PFSK-1 (cell line): ENCODE measurements at regions not wholly inside any gene's neighbourhood (a gene's known extent, or its start where the extent isn't known, plus 50 kb on each side); places are given as distances from the start of the nearest gene placed in this dataset.

Source experiments
- FOXP2 ChIP-seq: optimal IDR thresholded peaks from 2 replicates; pipeline ENCODE3; 2011; ENCODE audit warnings: borderline replicate concordance, control low read depth, inconsistent platforms; ENCODE audit not compliant: insufficient read depth; ENCODE audit errors: extremely low read length, extremely low read depth
- POLR2AphosphoS5 ChIP-seq: IDR thresholded peaks from 2 replicates; pipeline ENCODE4 v1.6.1; 2012; ENCODE audit warnings: low read depth, mild to moderate bottlenecking, control low read depth, low read length, moderate library complexity
- SIN3A ChIP-seq: IDR thresholded peaks from 2 replicates; pipeline ENCODE4 v1.6.1; 2012; ENCODE audit warnings: mild to moderate bottlenecking, low read length, moderate library complexity, borderline replicate concordance; ENCODE audit not compliant: insufficient read depth
- TAF1 ChIP-seq: IDR thresholded peaks from 2 replicates; pipeline ENCODE4 v1.6.1; 2012; ENCODE audit warnings: low read length, control low read depth, borderline replicate concordance; ENCODE audit not compliant: insufficient read depth
- TF ChIP-seq, protein P1 (sequence below), 2 experiments: IDR thresholded peaks; 2 replicates each; pipeline versions ENCODE4 v1.6.1 to v1.8.0; 2011 to 2012; ENCODE audit warnings: low read depth in 2 of 2, low read length in 2 of 2, control low read depth in 1 of 2, inconsistent platforms in 1 of 2, mild to moderate bottlenecking in 1 of 2, moderate library complexity in 1 of 2; ENCODE audit not compliant: insufficient read depth in 1 of 2

DNA sequence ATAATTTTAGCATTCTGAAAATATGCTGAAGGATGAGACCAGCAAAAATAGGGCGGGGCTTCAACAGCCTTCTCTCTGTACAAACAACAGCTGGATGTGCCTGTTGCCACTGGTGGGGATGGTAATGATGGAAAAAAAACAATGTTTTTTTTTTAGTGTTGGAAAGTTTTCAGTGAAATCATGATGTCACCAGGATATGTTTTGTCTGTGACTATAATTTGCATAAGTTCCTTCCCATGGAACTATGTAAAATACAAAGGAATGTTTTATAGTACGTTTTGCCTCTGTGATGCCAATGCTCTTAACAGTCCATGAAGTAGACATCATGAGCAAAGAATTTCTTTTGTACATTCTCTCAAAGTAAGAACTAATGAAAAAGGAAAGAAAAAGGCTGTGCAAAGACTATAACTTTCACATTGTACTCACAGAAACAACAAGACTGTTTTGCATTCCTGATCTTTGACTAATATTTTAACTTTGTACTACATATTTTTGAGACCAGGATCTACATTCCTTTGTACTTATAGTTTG is 589.7 kb downstream of the SPRY1 start:
- TF ChIP-seq, protein P1, sequence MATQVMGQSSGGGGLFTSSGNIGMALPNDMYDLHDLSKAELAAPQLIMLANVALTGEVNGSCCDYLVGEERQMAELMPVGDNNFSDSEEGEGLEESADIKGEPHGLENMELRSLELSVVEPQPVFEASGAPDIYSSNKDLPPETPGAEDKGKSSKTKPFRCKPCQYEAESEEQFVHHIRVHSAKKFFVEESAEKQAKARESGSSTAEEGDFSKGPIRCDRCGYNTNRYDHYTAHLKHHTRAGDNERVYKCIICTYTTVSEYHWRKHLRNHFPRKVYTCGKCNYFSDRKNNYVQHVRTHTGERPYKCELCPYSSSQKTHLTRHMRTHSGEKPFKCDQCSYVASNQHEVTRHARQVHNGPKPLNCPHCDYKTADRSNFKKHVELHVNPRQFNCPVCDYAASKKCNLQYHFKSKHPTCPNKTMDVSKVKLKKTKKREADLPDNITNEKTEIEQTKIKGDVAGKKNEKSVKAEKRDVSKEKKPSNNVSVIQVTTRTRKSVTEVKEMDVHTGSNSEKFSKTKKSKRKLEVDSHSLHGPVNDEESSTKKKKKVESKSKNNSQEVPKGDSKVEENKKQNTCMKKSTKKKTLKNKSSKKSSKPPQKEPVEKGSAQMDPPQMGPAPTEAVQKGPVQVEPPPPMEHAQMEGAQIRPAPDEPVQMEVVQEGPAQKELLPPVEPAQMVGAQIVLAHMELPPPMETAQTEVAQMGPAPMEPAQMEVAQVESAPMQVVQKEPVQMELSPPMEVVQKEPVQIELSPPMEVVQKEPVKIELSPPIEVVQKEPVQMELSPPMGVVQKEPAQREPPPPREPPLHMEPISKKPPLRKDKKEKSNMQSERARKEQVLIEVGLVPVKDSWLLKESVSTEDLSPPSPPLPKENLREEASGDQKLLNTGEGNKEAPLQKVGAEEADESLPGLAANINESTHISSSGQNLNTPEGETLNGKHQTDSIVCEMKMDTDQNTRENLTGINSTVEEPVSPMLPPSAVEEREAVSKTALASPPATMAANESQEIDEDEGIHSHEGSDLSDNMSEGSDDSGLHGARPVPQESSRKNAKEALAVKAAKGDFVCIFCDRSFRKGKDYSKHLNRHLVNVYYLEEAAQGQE (IDR thresholded peaks at IDR 0.05; ENCODE audit: insufficient read depth in 1 of 2, low read depth in 2 of 2, low read length in 2 of 2): no peak

DNA sequence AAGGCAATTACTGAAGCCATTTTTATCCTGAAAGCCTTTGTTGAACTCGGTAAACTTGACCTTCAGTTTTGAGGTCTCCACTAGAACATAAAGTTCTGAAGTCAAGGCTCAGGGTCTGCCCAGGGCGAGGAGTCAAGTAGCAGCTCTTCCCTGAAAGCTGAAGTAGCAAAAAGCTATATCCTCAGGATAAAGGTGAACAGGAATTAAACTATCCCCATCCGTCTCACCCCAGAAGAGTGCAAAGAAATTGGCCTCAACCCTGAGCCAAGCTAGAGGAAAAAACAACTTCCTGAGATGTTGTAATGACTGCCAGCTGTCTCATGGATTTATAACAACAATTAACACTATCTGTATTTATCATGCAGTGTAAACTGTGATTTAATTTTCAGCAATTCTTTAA is 590.8 kb downstream of the SPRY1 start:
- TF ChIP-seq, protein P1 (IDR thresholded peaks at IDR 0.05; ENCODE audit: insufficient read depth in 1 of 2, low read depth in 2 of 2, low read length in 2 of 2): no peak
- TF ChIP-seq TAF1: no peak
- TF ChIP-seq SIN3A: no peak
- TF ChIP-seq FOXP2: no peak
- no peak for TF ChIP-seq POLR2AphosphoS5

- TF ChIP-seq TAF1: no peak
- TF ChIP-seq POLR2AphosphoS5: no peak
- TF ChIP-seq FOXP2: no peak
Measured at GRCh38 chr4:123990310-123990870, 593.8 kb downstream of the SPRY1 start.

- TF ChIP-seq, protein P1 (IDR thresholded peaks at IDR 0.05; ENCODE audit: insufficient read depth in 1 of 2, low read depth in 2 of 2, low read length in 2 of 2): no peak
- no peak for TF ChIP-seq SIN3A
- TF ChIP-seq POLR2AphosphoS5: no peak
- no peak for TF ChIP-seq FOXP2
- no peak for TF ChIP-seq TAF1
Measured at GRCh38 chr4:123994917-123995316, 598.3 kb downstream of the SPRY1 start.

- TF ChIP-seq TAF1 (no peak), SIN3A (no peak)
Measured at GRCh38 chr4:123995936-123996335, 599.3 kb downstream of the SPRY1 start.

DNA sequence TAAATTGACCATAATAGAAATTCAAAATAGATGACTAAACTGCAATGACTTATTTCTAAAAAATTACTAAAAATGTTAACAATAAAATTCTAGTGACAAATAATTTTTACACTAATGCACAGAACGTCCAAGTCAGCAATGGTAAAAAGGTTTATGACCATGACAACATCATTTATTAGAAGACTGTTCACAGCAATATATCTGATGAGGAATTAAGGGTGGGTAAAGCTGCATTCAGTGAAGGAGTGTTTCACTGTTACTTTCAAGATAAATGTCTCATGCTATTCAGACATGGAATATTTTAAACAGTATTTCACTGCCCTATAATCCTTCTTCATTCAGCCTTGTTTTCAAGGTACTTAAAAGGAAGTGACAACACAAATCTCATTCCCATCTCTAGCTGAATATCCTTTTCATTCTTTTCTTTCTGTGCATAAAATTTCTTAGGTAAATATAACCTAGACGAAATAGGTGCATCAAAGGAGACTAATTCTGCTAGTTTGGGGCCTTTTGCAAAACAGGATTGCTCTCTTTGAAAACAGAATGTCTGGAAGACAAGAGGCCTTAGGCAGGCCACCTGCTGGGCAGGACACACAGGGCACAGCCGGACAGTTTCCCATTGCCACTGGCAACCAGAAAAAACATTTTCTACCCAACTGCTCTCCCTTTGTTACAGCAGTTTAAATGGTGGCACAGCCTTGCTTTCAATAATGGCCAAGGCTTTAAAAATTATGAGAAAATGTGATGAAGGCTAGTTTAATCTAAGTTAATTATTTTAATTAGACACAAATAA is 600.3 kb downstream of the SPRY1 start:
- TF ChIP-seq, protein P1 (IDR thresholded peaks at IDR 0.05; ENCODE audit: insufficient read depth in 1 of 2, low read depth in 2 of 2, low read length in 2 of 2): no peak
